ENCODE measurements at regions not wholly inside any gene's neighbourhood (a gene's known extent, or its start where the extent isn't known, plus 50 kb on each side); places are given as distances from the start of the nearest gene placed in this dataset.

- no peak for TF ChIP-seq POLR2A (IDR thresholded peaks at IDR 0.05)
- no peak for TF ChIP-seq POLR2AphosphoS5 (IDR thresholded peaks at IDR 0.05)
Observed at GRCh38 chr7:149713731-149714068, 59.7 kb downstream of the ZNF467 start.

Data from prostate gland (tissue), 1 donor.